GM21367 (cell line): ENCODE measurements at regions not wholly inside any gene's neighbourhood (a gene's known extent, or its start where the extent isn't known, plus 50 kb on each side); places are given as distances from the start of the nearest gene placed in this dataset.

Source experiments
- ATAC-seq: cut with Tn5 transposase; IDR thresholded peaks from one replicate; pipeline ENCODE4 v1.9.1; 2021; ENCODE audit not compliant: unreplicated experiment

GRCh38 chr12:3931206-3931605, 58.0 kb upstream of the PARP11 start:
- ATAC-seq = no peak

- no peak for ATAC-seq
These were observed 56.8 kb upstream of the PARP11 start for GRCh38 chr12:3929875-3930615.

GRCh38 chr12:3928538-3929184, 55.5 kb upstream of the PARP11 start:
- ATAC-seq = no peak

GRCh38 chr12:3925621-3926020, 52.4 kb upstream of the PARP11 start:
- ATAC-seq = no peak

- ATAC-seq = no peak
These were observed 51.6 kb upstream of the PARP11 start for GRCh38 chr12:3924761-3925160.

- ATAC-seq = no peak
These were observed 49.8 kb upstream of the PARP11 start for GRCh38 chr12:3923021-3923420.
